Keratinocyte (primary cell): ENCODE measurements at regions not wholly inside any gene's neighbourhood (a gene's known extent, or its start where the extent isn't known, plus 50 kb on each side); places are given as distances from the start of the nearest gene placed in this dataset.

Experiments
- EZH2 ChIP-seq: IDR thresholded peaks from one replicate; pipeline ENCODE4 v1.6.1; 2012; ENCODE audit warnings: inconsistent platforms, mild to moderate bottlenecking, low read length, moderate library complexity
- TF ChIP-seq, protein P1 (sequence below), 3 experiments: IDR thresholded peaks in 1 of 3; conservative IDR thresholded peaks in 1 of 3; optimal IDR thresholded peaks in 1 of 3; 2 replicates in 2 of 3; 3 replicates in 1 of 3; pipeline versions ENCODE3 to v1.5.1; 2011; ENCODE audit warnings: low read length in 3 of 3, mild to moderate bottlenecking in 3 of 3, moderate library complexity in 2 of 3, control low read depth in 1 of 3, inconsistent platforms in 1 of 3; ENCODE audit not compliant: insufficient read depth in 2 of 3; ENCODE audit errors: extremely low read depth in 1 of 3

GRCh38 chr3:64792445-64792844 is 104.6 kb upstream of the ADAMTS9 start:
- TF ChIP-seq, protein P1, sequence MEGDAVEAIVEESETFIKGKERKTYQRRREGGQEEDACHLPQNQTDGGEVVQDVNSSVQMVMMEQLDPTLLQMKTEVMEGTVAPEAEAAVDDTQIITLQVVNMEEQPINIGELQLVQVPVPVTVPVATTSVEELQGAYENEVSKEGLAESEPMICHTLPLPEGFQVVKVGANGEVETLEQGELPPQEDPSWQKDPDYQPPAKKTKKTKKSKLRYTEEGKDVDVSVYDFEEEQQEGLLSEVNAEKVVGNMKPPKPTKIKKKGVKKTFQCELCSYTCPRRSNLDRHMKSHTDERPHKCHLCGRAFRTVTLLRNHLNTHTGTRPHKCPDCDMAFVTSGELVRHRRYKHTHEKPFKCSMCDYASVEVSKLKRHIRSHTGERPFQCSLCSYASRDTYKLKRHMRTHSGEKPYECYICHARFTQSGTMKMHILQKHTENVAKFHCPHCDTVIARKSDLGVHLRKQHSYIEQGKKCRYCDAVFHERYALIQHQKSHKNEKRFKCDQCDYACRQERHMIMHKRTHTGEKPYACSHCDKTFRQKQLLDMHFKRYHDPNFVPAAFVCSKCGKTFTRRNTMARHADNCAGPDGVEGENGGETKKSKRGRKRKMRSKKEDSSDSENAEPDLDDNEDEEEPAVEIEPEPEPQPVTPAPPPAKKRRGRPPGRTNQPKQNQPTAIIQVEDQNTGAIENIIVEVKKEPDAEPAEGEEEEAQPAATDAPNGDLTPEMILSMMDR (optimal IDR thresholded peaks at IDR 0.05 in 1 of 3, IDR thresholded peaks at IDR 0.05 in 1 of 3, conservative IDR thresholded peaks at IDR 0.05 in 1 of 3; ENCODE audit: extremely low read depth in 1 of 3, insufficient read depth in 2 of 3, low read length in 3 of 3) = no peak
- no peak for TF ChIP-seq EZH2
